Endothelial cell of umbilical vein (primary cell): ENCODE measurements at regions not wholly inside any gene's neighbourhood (a gene's known extent, or its start where the extent isn't known, plus 50 kb on each side); places are given as distances from the start of the nearest gene placed in this dataset.
"Not testable (repeated sequence)": the region's sequence is repeated elsewhere in the genome, so short reads cannot be mapped to it uniquely, and the experiment has no call there.

ENCODE experiments used
- BruUV-seq: library from RNA; stranded (reverse); fragments of 400-500 nt; replicated peaks from 2 replicates; lab custom pipeline; 2021; lab: Mats Ljungman, UMichigan
- CTCF ChIA-PET: fragments of 300-600, 350-600 bp; sonication (Branson Sonifier 250); formaldehyde crosslinking; loops from one replicate; lab custom pipeline; 2021; ENCODE audit warnings: antibody characterized with exemption, inconsistent platforms; lab: Charles Lee
- POLR2A ChIA-PET: fragments of 300-600, 350-600 bp; sonication (Branson Sonifier 250); formaldehyde crosslinking; loops from one replicate; lab custom pipeline; 2021; ENCODE audit warnings: antibody characterized with exemption, inconsistent platforms; lab: Charles Lee
- DNase-seq: peaks from one replicate; pipeline ENCODE4 v3.0.0-alpha.2; 2011; ENCODE audit warnings: low read depth, low spot score
- FAIRE-seq: peaks from 2 replicates; lab custom pipeline; 2011; peaks lifted over from hg19 to GRCh38; lab: Jason Lieb, UNC
- H2AFZ ChIP-seq: 2 replicates; pipeline ENCODE4 v1.6.0; 2012; ENCODE audit warnings: low read depth, low read length, control low read depth, inconsistent platforms
- H3K27ac ChIP-seq: 2 replicates; pipeline ENCODE4 v1.5.1; 2011; ENCODE audit warnings: low read depth, mild to moderate bottlenecking, control low read depth, low read length, moderate library complexity; ENCODE audit not compliant: insufficient read depth
- H3K27me3 ChIP-seq, 2 experiments: 2 replicates each; pipeline versions ENCODE4 v1.6.0 to v1.6.1; 2011; ENCODE audit warnings: low read length in 2 of 2, mixed read lengths in 1 of 2; ENCODE audit not compliant: control insufficient read depth in 2 of 2, insufficient read depth in 2 of 2
- H3K36me3 ChIP-seq, 2 experiments: 2 replicates in 1 of 2; 3 replicates in 1 of 2; pipeline ENCODE4 v1.5.1; 2011; ENCODE audit warnings: low read length in 2 of 2, mild to moderate bottlenecking in 1 of 2, moderate library complexity in 1 of 2; ENCODE audit not compliant: control insufficient read depth in 2 of 2, insufficient read depth in 2 of 2; ENCODE audit errors: extremely low read depth in 1 of 2
- H3K4me1 ChIP-seq: 3 replicates; pipeline ENCODE4 v1.5.1; 2011; ENCODE audit warnings: mild to moderate bottlenecking, low read length; ENCODE audit not compliant: control insufficient read depth, insufficient read depth; ENCODE audit errors: extremely low read depth
- H3K4me2 ChIP-seq: 2 replicates; pipeline ENCODE4 v1.6.1; 2011; ENCODE audit warnings: low read length, control low read depth, mixed read lengths; ENCODE audit not compliant: insufficient read depth
- H3K4me3 ChIP-seq, 3 experiments: fragments of 200-600 bp in 1 of 3; sonication (generic), shearing (Covaris generic) in 1 of 3; replicated peaks in 1 of 3; 2 replicates each; pipeline ENCODE4 v1.5.1; 2011 to 2016; ENCODE audit warnings: control low read depth in 3 of 3, low read length in 3 of 3, mild to moderate bottlenecking in 2 of 3, inconsistent platforms in 1 of 3, low read depth in 1 of 3, moderate library complexity in 1 of 3; ENCODE audit not compliant: insufficient read depth in 1 of 3
- H3K79me2 ChIP-seq: 2 replicates; pipeline ENCODE4 v1.6.0; 2012; ENCODE audit warnings: low read length, inconsistent platforms; ENCODE audit not compliant: control insufficient read depth, insufficient read depth
- H3K9ac ChIP-seq: replicated peaks from 2 replicates; pipeline ENCODE3; 2011; ENCODE audit warnings: low read length, control low read depth; ENCODE audit not compliant: insufficient read depth; ENCODE audit errors: extremely low read depth
- H3K9me1 ChIP-seq: replicated peaks from 3 replicates; pipeline ENCODE4 v1.6.0; 2011; ENCODE audit warnings: mild to moderate bottlenecking, low read length; ENCODE audit not compliant: control insufficient read depth, insufficient read depth; ENCODE audit errors: extremely low read depth
- H3K9me3 ChIP-seq: replicated peaks from 2 replicates; pipeline ENCODE4 v1.5.1; 2012; ENCODE audit warnings: low read length, inconsistent platforms; ENCODE audit not compliant: control insufficient read depth, insufficient read depth
- H4K20me1 ChIP-seq: replicated peaks from 2 replicates; pipeline ENCODE3; 2011; ENCODE audit warnings: mild to moderate bottlenecking, low read length; ENCODE audit not compliant: control insufficient read depth, insufficient read depth; ENCODE audit errors: extremely low read depth
- EZH2 ChIP-seq: IDR thresholded peaks from 2 replicates; pipeline ENCODE4 v1.6.1; 2012; ENCODE audit warnings: borderline replicate concordance, low read depth, mild to moderate bottlenecking, moderate library complexity, low read length, inconsistent platforms; ENCODE audit not compliant: severe bottlenecking
- FOS ChIP-seq: IDR thresholded peaks from 2 replicates; pipeline ENCODE4 v1.6.1; 2011; ENCODE audit warnings: mild to moderate bottlenecking, low read length, moderate library complexity, borderline replicate concordance; ENCODE audit not compliant: insufficient read depth
- GATA2 ChIP-seq: IDR thresholded peaks from 2 replicates; pipeline ENCODE4 v1.7.0; 2011; ENCODE audit warnings: low read depth, mild to moderate bottlenecking, moderate library complexity, mixed read lengths, low read length; ENCODE audit not compliant: insufficient read length, insufficient read depth
- JUN ChIP-seq: IDR thresholded peaks from 2 replicates; pipeline ENCODE4 v1.6.1; 2011; ENCODE audit warnings: borderline replicate concordance, low read depth; ENCODE audit not compliant: insufficient read length, insufficient read depth
- MYC ChIP-seq: IDR thresholded peaks from one replicate; pipeline ENCODE4 v1.6.1; 2011; ENCODE audit warnings: mild to moderate bottlenecking, low read depth, low read length
- POLR2A ChIP-seq: IDR thresholded peaks from 2 replicates; pipeline ENCODE4 v1.6.1; 2012; ENCODE audit warnings: low read depth, mild to moderate bottlenecking, control low read depth, low read length
- POLR2AphosphoS5 ChIP-seq: IDR thresholded peaks from 2 replicates; pipeline ENCODE4 v1.6.1; 2012; ENCODE audit warnings: low read depth, mild to moderate bottlenecking, control low read depth, low read length, moderate library complexity; ENCODE audit not compliant: insufficient read depth
- dilution Hi-C: fragments of 300-500 bp; cut with MboI; formaldehyde crosslinking; loops from one replicate; pipeline ENCODE4 v1.15.0; 2019; ENCODE audit warnings: low sequenced_read_pairs; ENCODE audit not compliant: extremely low pct_ligation_motif_present
- intact Hi-C: fragments of 100-400 bp; cut with micrococcal nuclease; formaldehyde crosslinking; loops from one replicate; pipeline ENCODE4 v1.10.0; 2022
- TF ChIP-seq, protein P1 (sequence below): IDR thresholded peaks from 2 replicates; pipeline ENCODE4 v1.6.1; 2011; ENCODE audit not compliant: insufficient read depth, insufficient read length
- TF ChIP-seq, protein P2 (sequence below), 2 donors: IDR thresholded peaks; 1 replicate in 1 of 2; 2 replicates in 1 of 2; pipeline ENCODE4 v1.5.1; 2011; ENCODE audit warnings: low read length in 2 of 2, mild to moderate bottlenecking in 2 of 2, moderate library complexity in 2 of 2, control low read depth in 1 of 2, inconsistent platforms in 1 of 2, low read depth in 1 of 2; ENCODE audit not compliant: insufficient read depth in 1 of 2; ENCODE audit errors: extremely low read depth in 1 of 2

DNA sequence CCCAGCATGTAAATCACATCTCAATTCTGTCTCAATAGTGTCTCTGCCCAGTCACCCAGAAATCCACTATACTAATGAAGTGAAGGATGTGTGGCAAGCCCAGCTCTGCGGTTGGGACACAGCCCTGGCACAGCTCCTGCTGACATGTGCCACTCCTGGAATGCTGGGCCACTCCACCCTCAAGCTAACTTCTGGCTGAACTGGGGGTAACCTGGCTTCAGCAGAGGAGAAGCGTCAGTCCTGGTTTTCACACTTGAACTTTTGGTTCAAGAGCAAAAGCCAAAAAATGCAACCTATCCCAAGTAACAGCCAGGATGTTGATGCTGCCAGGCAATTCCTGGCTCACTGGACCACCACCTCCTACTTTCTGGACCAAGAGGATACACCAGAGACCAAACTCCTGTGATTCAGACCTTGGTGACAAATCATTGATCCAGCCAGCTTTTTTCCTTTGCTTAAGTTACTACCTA is 86.4 kb downstream of the ARRDC3 start:
- no peak for DNase-seq
- ChIA-PET CTCF (interaction anchor here (1.0 kb wide), 1 partner anchor 13 kb away, joined by 3 read pairs; no protein-coding TSS in a partner anchor), POLR2A (no interaction called here)
- intact Hi-C loops (no loop called here), dilution Hi-C loops (no loop called here)
- no peak overlapping the region for H3K4me2 ChIP-seq
- no TSS peak for BruUV-seq
- H3K27ac ChIP-seq: no peak overlapping the region
- no peaks in the 10 kb centered on the region for H3K4me1 ChIP-seq
- no peaks in the 10 kb centered on the region for H3K36me3 ChIP-seq
- H3K9ac ChIP-seq: no peak overlapping the region
- H3K9me3 ChIP-seq: no peaks in the 10 kb centered on the region
- no peaks in the 10 kb centered on the region for H3K79me2 ChIP-seq
- H3K4me3 ChIP-seq: no peak overlapping the region
- TF ChIP-seq, protein P1, sequence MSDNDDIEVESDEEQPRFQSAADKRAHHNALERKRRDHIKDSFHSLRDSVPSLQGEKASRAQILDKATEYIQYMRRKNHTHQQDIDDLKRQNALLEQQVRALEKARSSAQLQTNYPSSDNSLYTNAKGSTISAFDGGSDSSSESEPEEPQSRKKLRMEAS: no peak
- no peak for TF ChIP-seq MYC
- TF ChIP-seq FOS: no peak
- TF ChIP-seq POLR2A: no peak
- TF ChIP-seq JUN: no peak
- TF ChIP-seq EZH2: no peak
- TF ChIP-seq GATA2: no peak
- TF ChIP-seq, protein P2, sequence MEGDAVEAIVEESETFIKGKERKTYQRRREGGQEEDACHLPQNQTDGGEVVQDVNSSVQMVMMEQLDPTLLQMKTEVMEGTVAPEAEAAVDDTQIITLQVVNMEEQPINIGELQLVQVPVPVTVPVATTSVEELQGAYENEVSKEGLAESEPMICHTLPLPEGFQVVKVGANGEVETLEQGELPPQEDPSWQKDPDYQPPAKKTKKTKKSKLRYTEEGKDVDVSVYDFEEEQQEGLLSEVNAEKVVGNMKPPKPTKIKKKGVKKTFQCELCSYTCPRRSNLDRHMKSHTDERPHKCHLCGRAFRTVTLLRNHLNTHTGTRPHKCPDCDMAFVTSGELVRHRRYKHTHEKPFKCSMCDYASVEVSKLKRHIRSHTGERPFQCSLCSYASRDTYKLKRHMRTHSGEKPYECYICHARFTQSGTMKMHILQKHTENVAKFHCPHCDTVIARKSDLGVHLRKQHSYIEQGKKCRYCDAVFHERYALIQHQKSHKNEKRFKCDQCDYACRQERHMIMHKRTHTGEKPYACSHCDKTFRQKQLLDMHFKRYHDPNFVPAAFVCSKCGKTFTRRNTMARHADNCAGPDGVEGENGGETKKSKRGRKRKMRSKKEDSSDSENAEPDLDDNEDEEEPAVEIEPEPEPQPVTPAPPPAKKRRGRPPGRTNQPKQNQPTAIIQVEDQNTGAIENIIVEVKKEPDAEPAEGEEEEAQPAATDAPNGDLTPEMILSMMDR (IDR thresholded peaks at IDR 0.05; ENCODE audit: extremely low read depth in 1 of 2, insufficient read depth in 1 of 2, low read depth in 1 of 2, low read length in 2 of 2): no peak
- no peak for TF ChIP-seq POLR2AphosphoS5
- no peaks in the 10 kb centered on the region for H4K20me1 ChIP-seq
- FAIRE-seq: no peak
- no peaks in the 10 kb centered on the region for H3K27me3 ChIP-seq
- H3K9me1 ChIP-seq: no peaks in the 10 kb centered on the region
- no peak overlapping the region for H2AFZ ChIP-seq

DNA sequence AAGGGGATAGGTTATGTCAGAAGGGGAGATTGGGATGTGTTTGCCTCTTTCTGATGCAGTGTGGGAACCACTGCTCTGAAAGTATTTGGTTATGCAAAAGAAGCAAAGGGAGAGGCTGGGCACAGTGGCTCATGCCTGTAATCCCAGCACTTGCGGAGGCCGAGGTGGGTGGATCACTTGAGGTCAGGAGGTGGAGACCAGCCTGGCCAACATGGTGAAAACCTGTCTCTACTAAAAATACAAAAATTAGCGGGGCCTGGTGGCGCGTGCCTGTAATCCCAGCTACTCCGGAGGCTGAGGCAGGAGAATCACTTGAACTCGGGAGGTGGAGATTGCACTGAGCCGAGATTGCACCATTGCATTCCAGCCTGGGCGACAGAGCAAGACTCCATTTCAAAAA is 87.0 kb downstream of the ARRDC3 start:
- H3K79me2 ChIP-seq, H3K4me2 ChIP-seq, POLR2A ChIA-PET, H3K9ac ChIP-seq, H3K27ac ChIP-seq, H2AFZ ChIP-seq, H3K36me3 ChIP-seq, H3K27me3 ChIP-seq, H3K9me1 ChIP-seq, H4K20me1 ChIP-seq, dilution Hi-C loops, intact Hi-C loops, H3K4me1 ChIP-seq, BruUV-seq, H3K4me3 ChIP-seq, H3K9me3 ChIP-seq, FAIRE-seq, DNase-seq: not testable (repeated sequence)
- CTCF ChIA-PET: interaction anchor here (1.0 to 1.1 kb wide), 2 partner anchors 13 to 89 kb away, joined by 3 read pairs; no protein-coding TSS in a partner anchor
